Neuron (in vitro differentiated cells): ENCODE measurements at regions not wholly inside any gene's neighbourhood (a gene's known extent, or its start where the extent isn't known, plus 50 kb on each side); places are given as distances from the start of the nearest gene placed in this dataset.

ENCODE experiments used
- H2AFZ ChIP-seq: one replicate; pipeline ENCODE4 v1.6.1; 2013; ENCODE audit warnings: low read depth, mild to moderate bottlenecking, inconsistent platforms, low read length, moderate library complexity
- H3K27me3 ChIP-seq: one replicate; pipeline ENCODE4 v1.6.1; 2013; ENCODE audit warnings: low read length; ENCODE audit not compliant: insufficient read depth
- H3K36me3 ChIP-seq: one replicate; pipeline ENCODE4 v1.6.1; 2013; ENCODE audit warnings: low read length; ENCODE audit not compliant: insufficient read depth
- H3K4me1 ChIP-seq: one replicate; pipeline ENCODE4 v1.6.1; 2013; ENCODE audit warnings: low read length; ENCODE audit not compliant: insufficient read depth
- H3K4me3 ChIP-seq: 2 replicates; pipeline ENCODE4 v1.5.1; 2013; ENCODE audit warnings: mild to moderate bottlenecking, low read length, moderate library complexity
- H3K9me3 ChIP-seq: one replicate; pipeline ENCODE4 v1.6.1; 2013; ENCODE audit warnings: low read length

- peak overlapping the region; percentile 29 for H3K4me3 ChIP-seq
- H3K9me3 ChIP-seq = no peaks in the 10 kb centered on the region
- H3K36me3 ChIP-seq = no peaks in the 10 kb centered on the region
- H2AFZ ChIP-seq = peak overlapping the region; percentile 93
- peaks cover 9% of the 10 kb centered on the region for H3K4me1 ChIP-seq
- H3K27me3 ChIP-seq = no peaks in the 10 kb centered on the region
Measured at GRCh38 chr3:30245858-30246622, 360.4 kb upstream of the TGFBR2 start.

GRCh38 chr3:30248423-30248822 is 358.0 kb upstream of the TGFBR2 start:
- H3K4me1 ChIP-seq = peaks cover 9% of the 10 kb centered on the region

DNA sequence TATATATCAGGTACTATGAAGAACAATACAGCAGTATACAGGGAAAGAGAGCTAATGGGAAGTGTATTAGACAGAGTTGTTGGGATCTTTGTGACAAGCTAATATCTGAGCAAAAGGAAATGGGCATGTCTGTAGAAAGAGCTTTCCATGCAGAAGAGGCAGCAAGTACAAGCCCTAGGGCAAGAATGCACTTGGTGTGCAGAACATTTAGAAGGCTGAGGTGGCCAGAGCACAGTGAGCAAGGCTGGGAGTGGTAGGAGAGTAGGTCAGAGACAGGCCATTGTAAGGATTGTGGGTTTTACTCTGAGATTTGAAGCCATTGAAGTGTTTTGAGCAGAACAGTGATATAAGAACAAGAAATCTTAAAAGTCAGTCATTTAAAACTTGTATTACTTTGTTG is 353.9 kb upstream of the TGFBR2 start:
- H3K4me3 ChIP-seq = no peak overlapping the region
- H3K9me3 ChIP-seq = no peaks in the 10 kb centered on the region
- no peaks in the 10 kb centered on the region for H3K4me1 ChIP-seq

More at GRCh38 chr3:30248423-30248822, 358.0 kb upstream of the TGFBR2 start:
- Histone ChIP-seq H3K36me3 (no peaks in the 10 kb centered on the region), H3K9me3 (no peaks in the 10 kb centered on the region), H3K4me3 (no peak overlapping the region), H3K27me3 (no peaks in the 10 kb centered on the region), H2AFZ (no peak overlapping the region)

DNA sequence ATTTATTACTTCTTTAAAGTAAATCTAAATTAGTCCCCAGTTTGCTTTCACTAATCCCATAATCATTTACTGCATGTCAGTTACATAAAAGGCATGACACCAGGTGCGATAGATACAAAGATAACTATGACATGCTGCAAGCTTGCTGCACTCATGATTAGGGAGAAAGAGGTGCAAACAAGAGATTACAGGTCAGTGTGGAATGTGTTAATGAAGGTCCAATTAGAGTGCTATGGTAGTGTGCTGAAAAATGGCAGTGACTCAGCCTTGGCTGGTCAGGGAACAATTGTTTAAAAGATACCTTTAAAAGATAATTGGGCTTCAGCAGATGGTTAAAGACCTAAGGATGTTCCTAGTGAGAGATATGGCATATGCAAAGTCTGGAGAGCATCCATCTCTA is 352.6 kb upstream of the TGFBR2 start:
- Histone ChIP-seq H3K4me3 (no peak overlapping the region), H3K36me3 (no peaks in the 10 kb centered on the region), H3K9me3 (no peaks in the 10 kb centered on the region), H2AFZ (no peak overlapping the region), H3K4me1 (no peaks in the 10 kb centered on the region), H3K27me3 (no peaks in the 10 kb centered on the region)

More for the DNA sequence above, 353.9 kb upstream of the TGFBR2 start:
- H3K36me3 ChIP-seq = no peaks in the 10 kb centered on the region
- no peaks in the 10 kb centered on the region for H3K27me3 ChIP-seq
- no peak overlapping the region for H2AFZ ChIP-seq

GRCh38 chr3:30256474-30256873 is 349.9 kb upstream of the TGFBR2 start:
- no peak overlapping the region for H2AFZ ChIP-seq
- H3K4me1 ChIP-seq = no peaks in the 10 kb centered on the region
- no peaks in the 10 kb centered on the region for H3K27me3 ChIP-seq
- no peaks in the 10 kb centered on the region for H3K9me3 ChIP-seq
- no peaks in the 10 kb centered on the region for H3K36me3 ChIP-seq
- H3K4me3 ChIP-seq = no peak overlapping the region

DNA sequence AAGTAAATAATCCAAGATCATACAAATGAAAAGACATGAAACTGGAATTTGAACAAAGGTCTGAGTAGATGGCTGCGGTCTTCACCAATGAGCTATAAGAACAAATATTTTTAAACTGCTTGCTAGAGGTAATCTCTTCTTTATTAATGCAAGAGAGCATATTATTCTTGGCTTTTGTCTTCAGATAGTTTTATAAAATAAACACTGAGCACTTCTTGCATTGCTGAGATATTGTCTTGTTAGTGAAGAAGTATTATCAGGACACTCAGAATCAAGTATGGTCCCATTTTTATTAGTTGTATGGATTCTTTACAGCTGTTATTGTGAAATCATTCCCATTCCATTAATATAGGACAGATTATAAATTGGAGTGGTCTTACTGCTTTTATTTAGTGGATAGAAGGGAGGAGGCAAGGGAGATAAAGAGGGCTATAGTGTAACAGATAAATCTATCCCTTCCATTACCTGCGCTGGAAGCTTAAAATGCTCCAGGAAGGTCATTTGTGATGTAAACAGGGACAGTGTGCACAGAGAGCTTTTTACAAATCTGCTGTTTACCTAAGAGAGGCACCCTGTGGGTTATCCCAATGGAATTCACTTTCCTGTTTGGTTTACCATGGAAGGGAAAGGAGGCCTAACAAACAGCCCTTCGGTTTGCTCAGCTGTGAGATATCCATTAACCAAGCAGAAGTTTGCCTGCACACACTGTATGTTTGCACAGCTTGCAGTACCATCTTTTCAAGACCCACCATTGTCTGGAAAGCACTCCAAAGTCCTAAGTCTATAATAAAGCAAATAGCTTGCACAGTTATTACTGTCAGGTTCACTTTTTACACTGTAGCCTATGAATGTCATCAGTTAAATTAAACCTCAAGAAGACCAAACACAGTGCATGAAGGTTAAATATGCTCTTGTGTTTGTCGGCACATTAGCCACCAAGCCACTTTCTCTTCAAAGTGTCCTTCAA is 347.7 kb upstream of the TGFBR2 start:
- H3K9me3 ChIP-seq = no peaks in the 10 kb centered on the region
- no peaks in the 10 kb centered on the region for H3K27me3 ChIP-seq
- no peak overlapping the region for H3K4me3 ChIP-seq
- no peak overlapping the region for H2AFZ ChIP-seq
- H3K4me1 ChIP-seq = no peaks in the 10 kb centered on the region
- H3K36me3 ChIP-seq = no peaks in the 10 kb centered on the region

DNA sequence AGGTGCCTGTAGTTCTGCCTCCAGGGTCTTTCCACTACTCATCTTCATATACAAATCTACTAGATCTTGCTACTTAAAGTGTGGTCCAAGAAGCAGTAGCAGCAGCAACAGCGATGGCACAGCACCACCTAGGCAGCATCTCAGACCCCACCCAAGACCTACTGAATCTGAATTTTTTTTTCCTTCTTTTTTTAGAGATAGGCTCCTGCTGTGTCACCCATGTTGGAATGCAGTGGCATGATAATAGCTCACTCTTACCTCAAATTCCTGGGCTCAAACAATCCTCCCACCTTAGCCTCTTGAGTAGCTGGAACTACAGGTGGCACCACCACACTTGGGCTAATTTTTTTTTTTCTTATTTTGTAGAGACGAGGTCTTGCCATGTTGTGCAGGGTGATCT is 346.7 kb upstream of the TGFBR2 start:
- Histone ChIP-seq H3K4me1 (no peaks in the 10 kb centered on the region), H3K36me3 (no peaks in the 10 kb centered on the region), H3K9me3 (no peaks in the 10 kb centered on the region), H3K27me3 (no peaks in the 10 kb centered on the region), H3K4me3 (no peak overlapping the region), H2AFZ (no peak overlapping the region)

GRCh38 chr3:30260762-30261161 is 345.6 kb upstream of the TGFBR2 start:
- H3K9me3 ChIP-seq = no peaks in the 10 kb centered on the region
- H3K4me3 ChIP-seq = no peak overlapping the region
- no peaks in the 10 kb centered on the region for H3K4me1 ChIP-seq
- H3K27me3 ChIP-seq = no peaks in the 10 kb centered on the region
- H3K36me3 ChIP-seq = no peaks in the 10 kb centered on the region
- no peak overlapping the region for H2AFZ ChIP-seq

- Histone ChIP-seq H3K27me3 (no peaks in the 10 kb centered on the region), H3K4me1 (peaks cover 7% of the 10 kb centered on the region), H3K36me3 (no peaks in the 10 kb centered on the region)
Measured at GRCh38 chr3:30263238-30263924, 343.0 kb upstream of the TGFBR2 start.

DNA sequence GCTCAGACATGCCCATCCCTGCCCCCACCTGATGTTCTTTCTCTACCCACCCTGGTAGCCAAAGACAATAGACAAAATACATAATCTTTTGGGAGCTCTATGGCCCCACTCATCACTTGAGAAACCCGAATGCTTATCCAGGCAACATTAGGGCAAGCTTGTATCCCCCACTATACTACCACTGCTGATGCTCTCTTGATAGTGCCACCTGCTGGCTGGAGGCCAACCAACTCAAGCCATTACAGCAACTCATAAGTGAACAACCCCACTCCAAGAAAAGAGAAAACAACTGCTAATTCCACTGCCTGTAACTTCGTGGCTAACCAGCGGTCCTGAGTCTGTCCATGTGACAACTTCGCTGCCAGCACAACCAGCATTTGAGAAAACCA is 342.5 kb upstream of the TGFBR2 start:
- no peak overlapping the region for H3K4me3 ChIP-seq
- no peaks in the 10 kb centered on the region for H3K27me3 ChIP-seq
- H2AFZ ChIP-seq = no peak overlapping the region
- H3K9me3 ChIP-seq = no peaks in the 10 kb centered on the region
- no peaks in the 10 kb centered on the region for H3K36me3 ChIP-seq
- H3K4me1 ChIP-seq = peaks cover 7% of the 10 kb centered on the region

More at GRCh38 chr3:30263238-30263924, 343.0 kb upstream of the TGFBR2 start:
- Histone ChIP-seq H2AFZ (no peak overlapping the region), H3K4me3 (no peak overlapping the region), H3K9me3 (no peaks in the 10 kb centered on the region)

GRCh38 chr3:30266524-30266923 is 339.9 kb upstream of the TGFBR2 start:
- Histone ChIP-seq H3K27me3 (no peaks in the 10 kb centered on the region), H3K36me3 (no peaks in the 10 kb centered on the region), H3K4me1 (peaks cover 7% of the 10 kb centered on the region), H3K9me3 (no peaks in the 10 kb centered on the region), H3K4me3 (no peak overlapping the region), H2AFZ (no peak overlapping the region)

DNA sequence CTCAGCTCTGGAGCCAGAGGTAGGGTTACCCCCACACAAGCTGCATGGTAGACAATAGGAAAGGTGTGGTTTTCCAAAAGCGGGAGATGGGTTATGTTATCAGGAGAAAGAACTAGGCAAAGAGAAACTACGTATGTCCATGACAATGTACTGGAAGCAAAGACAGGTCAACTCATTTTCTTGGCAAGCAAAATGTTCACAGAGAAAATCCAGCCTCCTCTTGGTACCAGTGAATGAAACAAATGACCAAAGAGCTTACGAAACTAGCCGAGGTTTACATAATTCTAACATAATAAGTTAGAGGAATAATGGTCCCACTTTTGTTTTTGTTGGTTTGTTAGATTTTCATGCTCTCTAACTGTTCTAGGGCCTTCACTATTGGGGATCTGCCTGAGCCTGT is 338.1 kb upstream of the TGFBR2 start:
- no peak overlapping the region for H2AFZ ChIP-seq
- H3K4me1 ChIP-seq = peaks cover 7% of the 10 kb centered on the region
- no peak overlapping the region for H3K4me3 ChIP-seq
- H3K36me3 ChIP-seq = no peaks in the 10 kb centered on the region
- H3K27me3 ChIP-seq = no peaks in the 10 kb centered on the region
- no peaks in the 10 kb centered on the region for H3K9me3 ChIP-seq
